Activated gamma-delta T cell treated with Interleukin-2 at 50 U/mL for 16 hours (primary cell): ENCODE measurements at regions not wholly inside any gene's neighbourhood (a gene's known extent, or its start where the extent isn't known, plus 50 kb on each side); places are given as distances from the start of the nearest gene placed in this dataset.

Experiments
- DNase-seq: peaks from one replicate; pipeline ENCODE4 v3.0.0-alpha.2; 2020

DNA sequence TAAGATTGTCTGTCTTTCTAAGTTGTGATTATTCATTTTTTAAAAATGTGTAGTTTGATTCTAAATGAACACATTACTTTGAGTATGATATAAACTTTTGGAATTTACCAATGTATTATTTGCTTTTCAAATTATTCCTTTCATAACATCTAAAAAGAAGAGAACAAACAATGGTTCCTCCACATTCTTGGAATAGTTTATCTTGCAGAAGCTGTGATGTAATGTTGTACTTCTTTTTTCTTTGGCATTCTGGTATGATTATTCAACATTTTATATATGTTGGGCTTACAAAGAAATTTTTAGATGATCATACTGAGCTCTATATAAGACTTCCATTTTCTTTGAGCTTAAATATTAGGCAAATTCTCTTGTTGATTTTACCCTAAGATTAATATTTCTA lies 419.2 kb downstream of the DIPK2A start:
- no peak for DNase-seq

DNA sequence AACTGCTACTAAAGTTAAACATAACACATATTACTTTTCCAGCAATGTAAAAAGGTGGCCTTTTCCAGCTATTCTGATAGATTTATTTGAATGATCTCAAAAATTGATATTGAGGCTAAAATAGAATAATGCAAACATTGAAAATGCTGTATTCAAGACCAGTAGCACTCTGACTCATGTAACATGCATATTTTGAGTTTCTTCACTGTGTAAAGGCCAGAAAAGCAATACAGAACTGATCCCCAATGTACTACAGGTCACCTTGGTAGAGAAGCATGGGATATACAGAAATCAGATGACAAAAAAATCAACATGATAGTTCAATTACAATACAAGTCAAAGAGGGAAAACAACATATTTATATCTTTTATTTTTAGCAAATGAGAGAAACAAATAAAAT lies 419.6 kb downstream of the DIPK2A start:
- no peak for DNase-seq

DNA sequence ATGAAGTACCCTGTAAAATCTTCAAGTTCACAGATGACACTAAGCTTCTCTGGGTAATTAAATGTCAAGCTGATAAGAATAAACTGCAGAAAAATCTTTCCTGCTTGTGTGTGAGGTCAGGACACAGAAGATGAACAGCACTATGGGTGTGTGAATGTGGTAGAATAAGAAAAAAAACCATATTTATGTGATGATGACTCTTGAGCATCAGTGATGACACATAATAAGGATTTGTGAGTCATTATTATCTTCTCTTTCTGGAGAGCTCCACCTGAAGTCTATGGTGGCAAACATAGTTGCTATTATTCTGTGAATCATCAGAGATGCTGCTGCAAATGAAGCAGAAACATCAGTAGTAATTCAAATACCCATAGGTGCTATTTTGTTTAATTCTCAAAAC lies 422.4 kb downstream of the DIPK2A start:
- no peak for DNase-seq

DNA sequence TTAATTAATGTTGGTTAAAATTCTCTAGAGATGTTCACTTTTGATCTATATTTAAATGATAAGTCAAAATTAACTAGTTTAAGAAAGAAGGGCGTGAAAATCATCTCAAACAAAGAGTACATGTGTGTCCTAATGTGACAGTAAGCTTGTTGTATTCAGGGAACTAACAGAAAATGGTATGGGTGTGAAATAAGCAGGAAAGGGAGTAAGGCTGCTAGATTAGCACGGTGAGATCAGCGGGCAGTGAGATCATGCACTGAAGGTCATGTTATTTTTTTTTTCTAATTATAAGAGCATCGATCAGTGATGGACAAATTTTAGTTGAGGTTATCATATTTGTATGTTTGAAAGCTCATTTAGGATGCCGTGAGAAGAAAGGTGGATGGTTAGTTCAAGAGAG lies 430.8 kb downstream of the DIPK2A start:
- no peak for DNase-seq

DNA sequence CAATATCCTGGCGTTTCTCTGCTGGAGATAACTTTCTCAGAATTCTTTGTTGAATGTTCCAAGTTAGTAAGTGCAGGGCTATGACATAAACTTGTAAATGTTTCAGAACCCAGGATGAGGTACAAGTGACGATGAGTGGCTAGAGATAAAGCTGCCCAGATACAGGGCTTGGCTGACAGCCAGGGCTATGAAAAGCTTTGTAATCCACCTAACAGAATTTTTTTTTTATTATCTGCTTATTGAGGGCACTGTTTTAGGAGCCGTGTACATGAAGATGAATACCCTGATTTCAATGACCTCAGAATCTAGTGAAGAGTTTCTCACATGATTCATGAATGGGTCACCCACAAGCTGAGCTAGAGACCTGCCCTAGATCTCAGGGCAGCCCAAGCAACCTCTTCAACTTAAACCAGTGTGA lies 431.4 kb downstream of the DIPK2A start:
- DNase-seq, result no peak

DNA sequence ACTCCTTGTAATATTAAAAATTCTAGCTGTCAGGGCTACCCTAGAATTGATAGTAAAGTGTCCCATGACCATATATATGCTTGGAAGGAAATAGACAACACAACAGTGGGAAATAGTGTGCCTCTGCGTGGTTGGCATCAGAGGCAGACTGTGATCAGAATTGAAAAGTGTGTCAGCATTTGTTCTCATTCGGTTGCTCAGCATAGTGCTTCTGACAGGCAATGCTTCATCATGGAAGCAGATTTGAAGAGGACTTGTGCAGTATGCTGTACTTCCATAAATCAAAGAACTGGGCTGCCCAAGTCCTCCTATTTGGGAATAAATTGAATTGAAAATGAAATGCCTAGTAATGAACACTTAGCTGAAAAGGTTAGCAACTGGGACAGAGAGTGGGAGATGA lies 435.7 kb downstream of the DIPK2A start:
- no peak for DNase-seq

DNA sequence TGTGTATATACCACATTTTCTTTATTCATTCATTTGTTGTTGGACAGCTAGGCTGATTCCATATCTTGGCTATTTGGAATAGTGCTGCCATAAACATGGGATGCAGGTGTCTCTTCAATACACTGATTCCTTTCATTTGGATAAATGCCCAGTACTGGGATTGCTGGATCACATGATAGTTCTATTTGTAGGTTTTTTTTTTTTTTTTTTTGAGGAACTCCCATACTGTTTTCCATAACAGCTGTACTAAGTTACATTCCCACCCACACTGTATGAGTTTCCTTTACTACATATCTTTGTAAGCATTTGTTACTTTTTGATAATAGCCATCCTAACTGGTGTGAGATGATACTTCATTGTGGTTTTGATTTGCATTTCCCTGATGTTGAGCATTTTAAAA lies 437.7 kb downstream of the DIPK2A start:
- no peak for DNase-seq

DNA sequence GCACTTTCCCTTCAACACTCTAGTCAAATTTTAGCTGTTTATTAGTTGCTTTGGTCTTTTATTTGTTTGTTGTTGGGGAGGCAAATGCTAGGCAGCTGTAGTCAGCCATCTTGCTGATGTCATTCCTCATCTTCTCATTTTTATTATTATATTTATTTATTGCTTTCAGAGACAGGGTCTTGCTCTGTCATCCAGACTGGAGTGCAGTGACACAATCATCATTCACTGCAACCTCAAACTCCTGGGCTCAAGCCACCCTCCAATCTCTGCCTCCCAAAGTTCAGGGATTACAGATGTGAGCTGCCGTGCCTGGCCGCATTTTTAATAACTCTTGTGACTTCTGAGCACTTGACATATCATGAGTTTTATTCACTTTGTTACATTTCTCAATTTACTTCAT lies 441.4 kb downstream of the DIPK2A start:
- DNase-seq, result no peak

DNA sequence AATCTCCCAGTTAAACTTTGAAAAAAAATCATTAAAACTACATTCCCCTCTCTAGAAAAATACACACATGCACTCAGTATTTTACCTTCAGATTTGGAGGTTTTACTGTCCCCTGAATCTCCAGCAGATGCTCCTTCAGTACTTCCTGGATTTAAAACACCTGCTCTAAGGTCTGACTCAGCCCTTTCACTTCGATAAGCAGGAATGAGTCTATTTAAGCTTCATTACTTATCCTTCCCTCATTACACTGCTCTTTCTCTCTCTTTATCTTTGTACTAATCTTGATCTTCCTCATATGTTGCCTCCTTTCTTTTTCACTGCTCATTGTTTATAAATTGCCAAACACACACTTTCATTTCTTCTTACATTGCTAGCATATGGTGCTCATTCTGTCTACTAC lies 443.9 kb downstream of the DIPK2A start:
- DNase-seq, result no peak

DNA sequence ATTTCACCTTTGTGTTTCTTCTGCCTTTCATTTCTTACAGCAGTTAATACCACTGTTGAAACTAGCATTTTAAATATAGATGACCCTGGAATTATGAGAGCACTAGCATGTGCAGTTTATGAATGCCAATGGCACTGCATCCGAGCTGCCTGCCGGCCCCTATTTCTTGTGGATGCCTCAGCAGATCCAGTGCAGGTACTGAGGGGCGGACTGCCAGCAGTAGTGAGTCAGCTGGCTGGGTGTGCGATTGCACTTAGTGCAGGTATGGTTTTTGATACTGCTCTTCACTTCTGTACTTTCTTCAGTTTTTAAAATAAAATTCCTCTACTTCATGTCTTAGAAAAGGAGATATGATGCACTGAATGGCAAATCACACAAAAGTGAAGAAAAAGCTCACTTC lies 453.0 kb downstream of the DIPK2A start:
- no peak for DNase-seq

DNA sequence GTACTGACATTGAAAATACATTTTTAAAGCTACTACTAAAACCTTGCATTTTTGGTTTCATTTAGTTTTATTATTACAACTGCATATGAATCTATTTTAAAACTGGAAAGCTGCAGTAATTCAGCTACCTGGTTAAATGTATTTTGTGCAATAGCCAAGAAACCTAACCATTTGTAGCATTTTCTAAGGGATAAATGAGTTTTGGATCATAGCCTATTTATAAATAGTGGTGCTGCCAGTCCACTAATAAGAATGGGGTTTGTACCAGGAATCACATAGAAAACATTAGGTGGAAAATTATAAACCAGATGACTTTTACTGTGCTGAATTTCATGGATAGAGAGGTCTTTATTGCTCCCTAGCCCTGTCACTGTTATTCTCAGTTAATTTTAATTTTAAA lies 454.7 kb downstream of the DIPK2A start:
- no peak for DNase-seq

DNA sequence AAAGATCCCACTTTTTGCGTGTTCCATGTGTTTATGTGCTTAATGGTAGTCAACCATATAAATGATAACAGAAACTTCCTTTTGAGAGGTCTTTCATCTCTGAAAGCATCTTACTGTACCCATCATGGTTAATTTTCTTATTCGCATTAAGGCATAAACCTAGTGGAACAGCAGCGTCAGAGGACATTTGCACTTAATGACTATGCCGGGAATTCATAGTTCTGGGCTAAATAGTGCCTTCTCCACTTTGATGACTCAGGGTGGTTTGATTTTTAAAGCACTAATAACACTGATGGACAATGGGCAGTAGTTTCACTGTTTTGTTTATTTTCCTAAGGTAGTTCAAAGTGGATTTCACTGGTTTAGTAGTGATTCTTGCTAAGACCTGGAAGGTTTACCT lies 455.3 kb downstream of the DIPK2A start:
- no peak for DNase-seq

DNA sequence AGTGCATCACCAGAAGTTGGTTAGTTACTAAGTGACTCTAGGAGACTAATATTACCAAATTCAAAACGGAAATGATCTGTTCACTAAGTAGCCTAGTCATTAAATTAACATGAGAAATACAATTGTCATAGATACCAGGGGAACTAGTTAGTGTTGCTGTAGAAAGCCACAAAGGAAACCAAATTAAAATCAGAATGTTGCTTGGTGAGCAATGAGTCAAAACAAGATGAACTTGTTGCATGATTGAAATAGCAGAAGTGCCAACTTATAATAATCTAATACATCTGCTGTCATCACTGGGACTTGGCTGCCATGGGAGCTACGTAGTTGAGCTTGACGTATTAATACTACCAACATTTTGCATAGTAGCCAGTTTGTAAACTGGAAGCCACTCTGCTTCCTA lies 458.1 kb downstream of the DIPK2A start:
- no peak for DNase-seq

DNA sequence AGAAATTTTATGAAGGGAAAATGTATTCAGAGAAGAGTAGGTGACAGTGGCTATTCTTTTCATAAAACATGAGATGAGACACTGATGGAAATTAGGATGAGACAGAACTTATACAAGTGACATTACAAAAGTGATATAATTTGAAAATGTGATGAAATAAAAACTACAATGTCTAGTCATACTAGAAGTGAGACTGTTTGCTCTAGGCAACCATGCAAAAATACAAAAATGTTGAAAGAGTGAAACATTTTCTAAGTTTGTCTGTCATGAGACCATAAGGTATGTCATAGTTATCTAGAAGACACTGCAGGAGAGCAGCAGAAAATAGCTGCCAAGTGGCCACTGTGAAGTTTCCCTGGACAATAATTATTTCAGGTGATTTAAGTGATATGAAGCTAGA lies 459.5 kb downstream of the DIPK2A start:
- no peak for DNase-seq

DNA sequence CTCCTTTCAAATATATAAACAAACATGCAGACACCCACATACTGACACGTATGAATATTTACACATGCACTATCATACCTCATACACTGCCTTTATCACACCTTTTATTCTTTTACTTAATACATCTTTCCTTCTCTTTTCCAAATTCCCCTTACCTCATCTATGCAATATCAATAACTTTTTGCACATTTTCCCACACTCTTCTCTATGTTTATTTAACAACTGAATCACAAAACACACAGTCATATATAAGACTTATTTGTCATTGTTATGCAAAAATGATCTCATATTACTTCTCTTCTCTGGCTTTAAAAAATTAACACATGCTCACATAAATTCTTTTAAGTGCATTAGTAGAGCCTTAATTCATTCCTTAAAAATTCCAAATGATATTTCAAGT lies 461.4 kb downstream of the DIPK2A start:
- DNase-seq, result no peak

DNA sequence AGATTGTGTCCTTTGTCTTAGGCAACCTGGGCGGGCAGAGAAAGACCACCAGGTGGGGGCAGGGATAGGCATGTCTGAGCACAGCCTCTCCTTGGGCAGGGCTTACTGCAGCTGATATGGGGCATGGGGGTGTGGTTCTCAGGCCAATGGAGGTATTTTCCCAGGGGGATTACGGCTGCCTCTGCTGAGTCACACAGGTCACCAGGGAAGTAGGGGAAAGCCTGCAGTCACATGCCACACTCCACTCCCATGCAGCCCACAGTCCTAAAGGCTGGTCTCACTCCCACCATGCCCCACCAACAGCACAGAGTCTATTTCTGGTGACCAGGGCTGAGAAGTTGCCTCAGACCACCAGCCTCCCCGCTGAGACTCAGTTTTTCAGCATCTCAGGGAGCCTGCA lies 466.4 kb downstream of the DIPK2A start:
- no peak for DNase-seq

DNA sequence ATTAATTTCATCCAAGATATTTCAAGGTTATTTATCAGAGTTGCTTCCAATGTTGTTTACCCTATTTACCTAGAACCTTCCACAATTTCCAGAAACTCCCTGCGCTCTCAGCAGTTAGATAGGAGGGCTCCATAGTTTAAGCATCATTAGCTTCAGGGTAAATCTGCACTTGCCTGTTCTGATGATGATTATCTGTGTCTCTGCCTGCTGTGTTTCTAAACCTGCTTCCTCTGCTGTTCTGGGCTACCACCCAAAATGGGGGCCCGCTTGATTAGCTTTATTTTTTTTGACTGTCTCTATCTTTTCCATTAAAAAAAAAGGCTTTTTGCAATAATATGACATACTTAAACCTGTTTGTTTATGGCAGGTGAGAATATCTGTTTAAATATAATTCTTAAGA lies 472.4 kb downstream of the DIPK2A start:
- DNase-seq, result no peak

DNA sequence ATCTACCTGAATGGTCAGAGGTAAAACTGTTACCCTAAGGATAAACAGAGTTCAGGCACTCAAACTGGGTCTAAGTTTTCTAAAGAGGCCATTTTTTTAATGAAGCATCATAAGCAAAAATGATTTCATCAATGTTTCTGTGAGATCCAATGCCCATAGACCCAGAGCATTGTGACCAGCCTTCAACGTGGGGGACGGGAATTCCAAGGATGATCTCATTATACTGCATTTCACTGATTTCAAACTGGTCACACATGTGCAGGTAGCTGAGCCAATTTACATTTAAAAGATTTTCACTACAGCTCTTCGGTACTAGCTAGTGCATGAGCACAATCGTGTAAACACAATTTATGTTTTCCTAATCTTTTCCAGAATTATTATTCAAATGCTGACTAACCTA lies 472.9 kb downstream of the DIPK2A start:
- no peak for DNase-seq

DNA sequence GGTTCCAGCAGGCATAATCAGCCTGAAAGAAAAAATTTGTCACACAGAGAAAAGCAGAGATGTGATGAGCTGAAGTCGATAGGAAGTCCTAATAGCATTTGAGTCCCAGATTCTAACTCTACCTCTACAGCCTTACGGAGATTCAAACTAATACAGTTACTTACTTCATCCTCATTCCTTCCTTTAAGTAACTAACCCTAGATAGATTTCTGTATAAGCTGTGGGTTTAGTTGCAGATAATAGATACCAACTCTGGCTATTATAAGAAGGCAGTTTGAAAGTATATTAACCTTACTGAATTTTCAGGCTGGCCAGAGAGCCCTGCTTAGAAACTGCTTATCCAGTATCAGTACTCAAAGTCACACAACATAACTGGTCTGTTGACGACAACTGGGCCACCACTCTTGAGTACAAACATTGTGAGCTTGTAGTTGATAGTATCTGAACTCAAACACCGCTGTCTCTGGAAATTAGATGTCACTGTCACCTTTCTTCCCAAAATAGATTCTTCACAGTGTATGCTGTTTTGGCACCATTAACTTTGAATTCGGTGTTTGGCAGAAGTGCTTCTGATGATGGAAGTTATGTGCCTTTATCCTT lies 484.3 kb downstream of the DIPK2A start:
- no peak for DNase-seq

DNA sequence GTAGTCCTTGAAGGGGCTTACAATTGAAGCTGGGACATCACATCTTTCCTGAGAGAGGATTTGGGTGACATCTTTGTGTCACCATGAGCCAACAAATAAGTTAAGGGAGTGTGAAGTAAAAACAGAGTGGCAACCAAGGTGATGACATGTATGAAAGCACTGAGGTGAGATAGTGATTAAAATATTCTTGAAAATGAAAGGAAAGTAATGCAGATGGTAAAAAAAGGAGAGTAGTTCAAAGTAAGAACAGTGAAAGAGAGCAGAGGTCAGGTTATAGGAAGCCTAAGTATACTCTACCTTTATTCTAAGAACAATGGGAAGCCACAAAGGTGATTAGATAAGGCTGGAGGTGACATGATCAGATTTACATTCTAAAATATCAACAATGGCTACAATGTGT lies 486.1 kb downstream of the DIPK2A start:
- no peak for DNase-seq

DNA sequence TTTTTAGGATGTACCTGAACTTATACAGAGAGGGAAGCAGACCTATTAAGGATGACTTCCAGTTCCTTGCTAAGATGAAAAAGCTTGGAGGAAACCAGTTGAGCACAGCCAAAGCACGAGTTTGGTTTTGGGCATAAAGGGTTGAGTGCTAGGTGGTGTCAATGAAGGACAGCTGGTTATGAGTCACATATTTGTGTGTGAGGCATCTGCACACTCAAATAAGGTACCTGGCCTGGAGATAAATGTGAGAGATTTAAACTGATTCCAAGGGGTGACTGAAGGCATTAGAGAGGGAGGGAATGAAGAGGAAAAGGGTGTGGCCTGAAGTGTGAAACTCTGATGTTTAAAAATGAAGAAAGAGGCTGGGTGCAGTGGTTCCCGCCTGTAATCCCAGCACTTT lies 486.7 kb downstream of the DIPK2A start:
- no peak for DNase-seq

DNA sequence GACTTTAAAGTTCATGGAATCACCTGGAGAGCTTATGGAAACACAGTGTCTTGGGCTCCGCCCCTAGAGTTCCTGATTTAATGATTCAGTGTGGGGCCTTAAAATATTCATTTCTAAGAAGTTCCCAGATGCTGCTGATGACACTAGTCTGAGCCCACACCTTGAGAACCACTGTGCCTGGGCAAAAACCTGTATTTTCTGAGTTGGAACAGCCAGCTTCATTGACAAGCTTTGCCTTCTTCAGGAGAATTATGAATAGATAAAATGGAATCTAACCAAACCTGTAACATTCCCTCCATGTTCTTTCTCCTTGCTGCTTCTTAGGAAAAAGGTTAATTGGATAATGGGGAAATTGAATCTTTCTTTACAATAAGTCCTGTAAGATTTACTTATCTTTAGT lies 490.7 kb downstream of the DIPK2A start:
- no peak for DNase-seq

DNA sequence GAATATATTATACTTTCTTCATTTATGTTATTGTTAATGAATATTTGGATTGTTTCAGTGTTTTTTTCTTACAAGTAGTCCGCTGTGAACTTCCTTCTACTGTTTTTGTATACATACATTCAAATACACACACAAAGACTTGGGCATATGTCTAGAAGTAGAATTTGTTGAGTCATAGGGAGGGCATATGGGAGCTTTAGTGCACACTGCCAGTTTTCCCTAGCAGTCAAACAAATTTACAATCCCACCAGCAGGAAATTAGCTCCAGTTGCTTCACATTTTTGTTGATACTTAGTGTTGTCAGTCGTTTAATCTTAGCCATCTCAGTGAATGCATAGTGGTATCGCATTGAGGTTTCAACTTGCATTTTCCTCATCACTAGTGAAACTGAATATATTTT lies 492.3 kb downstream of the DIPK2A start:
- DNase-seq, result no peak

DNA sequence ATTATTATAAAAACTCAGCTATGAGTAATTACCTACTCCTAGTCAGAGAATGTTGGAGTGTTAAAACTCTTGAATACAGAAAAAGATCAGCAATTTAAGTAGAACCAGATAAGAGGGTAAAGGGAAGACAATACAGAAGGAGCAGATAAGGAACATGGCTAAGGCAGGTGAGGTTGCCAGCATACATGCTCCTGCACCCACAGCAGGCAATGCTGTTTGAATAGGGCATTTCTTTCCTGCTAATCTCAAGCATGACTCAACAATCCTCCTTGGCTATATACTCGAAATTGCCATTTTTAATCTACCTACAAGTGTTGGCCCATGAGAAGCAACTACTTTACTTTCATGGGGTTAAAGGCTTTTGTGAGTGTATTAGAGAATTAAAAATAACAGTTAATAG lies 494.5 kb downstream of the DIPK2A start:
- DNase-seq, result no peak

DNA sequence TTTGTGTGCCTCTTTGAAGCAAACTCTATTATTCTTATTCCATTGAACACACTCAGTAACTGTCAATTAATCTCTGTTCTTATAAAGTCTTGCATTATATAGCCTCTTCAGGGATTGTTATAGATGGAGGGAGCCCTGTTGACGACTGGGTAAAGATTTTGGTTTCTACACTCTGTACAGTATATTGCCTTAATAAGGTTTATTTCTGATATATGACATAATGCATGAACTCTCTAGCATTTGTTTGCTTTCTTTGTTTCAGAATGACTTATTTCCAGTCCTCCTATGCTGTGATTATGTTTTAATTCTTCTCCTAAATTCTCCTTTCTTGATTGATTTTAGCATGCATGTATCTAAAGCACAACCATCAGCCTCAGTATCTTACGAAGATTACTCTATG lies 494.9 kb downstream of the DIPK2A start:
- no peak for DNase-seq

DNA sequence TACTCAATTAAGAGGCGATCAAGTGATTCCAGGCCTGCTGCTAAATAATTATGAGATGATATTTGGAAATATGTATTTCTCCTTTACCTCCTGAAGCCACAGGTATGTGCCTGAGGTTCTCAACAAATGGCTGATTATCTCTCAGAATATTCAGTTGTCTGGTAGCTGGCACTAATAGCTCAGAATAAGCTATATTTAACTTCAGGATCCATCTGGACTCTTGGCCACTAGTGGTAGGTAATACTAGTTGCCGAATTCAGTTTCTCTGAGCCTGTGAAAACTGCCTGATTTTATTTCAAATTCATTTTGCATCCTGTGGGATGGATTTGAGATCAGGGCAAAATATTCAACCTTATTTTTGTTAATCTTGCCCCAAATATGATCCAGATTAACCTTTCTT lies 499.0 kb downstream of the DIPK2A start:
- DNase-seq, result no peak
